Endothelial cell of umbilical vein (primary cell): ENCODE measurements at regions not wholly inside any gene's neighbourhood (a gene's known extent, or its start where the extent isn't known, plus 50 kb on each side); places are given as distances from the start of the nearest gene placed in this dataset.

Source experiments
- BruUV-seq: library from RNA; stranded (reverse); fragments of 400-500 nt; replicated peaks from 2 replicates; lab custom pipeline; 2021; lab: Mats Ljungman, UMichigan
- CTCF ChIA-PET: fragments of 300-600, 350-600 bp; sonication (Branson Sonifier 250); formaldehyde crosslinking; loops from one replicate; lab custom pipeline; 2021; ENCODE audit warnings: antibody characterized with exemption, inconsistent platforms; lab: Charles Lee
- POLR2A ChIA-PET: fragments of 300-600, 350-600 bp; sonication (Branson Sonifier 250); formaldehyde crosslinking; loops from one replicate; lab custom pipeline; 2021; ENCODE audit warnings: antibody characterized with exemption, inconsistent platforms; lab: Charles Lee
- DNase-seq: peaks from one replicate; pipeline ENCODE4 v3.0.0-alpha.2; 2011; ENCODE audit warnings: low read depth, low spot score
- FAIRE-seq: peaks from 2 replicates; lab custom pipeline; 2011; peaks lifted over from hg19 to GRCh38; lab: Jason Lieb, UNC
- H2AFZ ChIP-seq: 2 replicates; pipeline ENCODE4 v1.6.0; 2012; ENCODE audit warnings: low read depth, low read length, control low read depth, inconsistent platforms
- H3K27ac ChIP-seq: 2 replicates; pipeline ENCODE4 v1.5.1; 2011; ENCODE audit warnings: low read depth, mild to moderate bottlenecking, control low read depth, low read length, moderate library complexity; ENCODE audit not compliant: insufficient read depth
- H3K27me3 ChIP-seq, 2 experiments: 2 replicates each; pipeline versions ENCODE4 v1.6.0 to v1.6.1; 2011; ENCODE audit warnings: low read length in 2 of 2, mixed read lengths in 1 of 2; ENCODE audit not compliant: control insufficient read depth in 2 of 2, insufficient read depth in 2 of 2
- H3K36me3 ChIP-seq, 2 experiments: 2 replicates in 1 of 2; 3 replicates in 1 of 2; pipeline ENCODE4 v1.5.1; 2011; ENCODE audit warnings: low read length in 2 of 2, mild to moderate bottlenecking in 1 of 2, moderate library complexity in 1 of 2; ENCODE audit not compliant: control insufficient read depth in 2 of 2, insufficient read depth in 2 of 2; ENCODE audit errors: extremely low read depth in 1 of 2
- H3K4me1 ChIP-seq: 3 replicates; pipeline ENCODE4 v1.5.1; 2011; ENCODE audit warnings: mild to moderate bottlenecking, low read length; ENCODE audit not compliant: control insufficient read depth, insufficient read depth; ENCODE audit errors: extremely low read depth
- H3K4me2 ChIP-seq: 2 replicates; pipeline ENCODE4 v1.6.1; 2011; ENCODE audit warnings: low read length, control low read depth, mixed read lengths; ENCODE audit not compliant: insufficient read depth
- H3K4me3 ChIP-seq, 3 experiments: fragments of 200-600 bp in 1 of 3; sonication (generic), shearing (Covaris generic) in 1 of 3; replicated peaks in 1 of 3; 2 replicates each; pipeline ENCODE4 v1.5.1; 2011 to 2016; ENCODE audit warnings: control low read depth in 3 of 3, low read length in 3 of 3, mild to moderate bottlenecking in 2 of 3, inconsistent platforms in 1 of 3, low read depth in 1 of 3, moderate library complexity in 1 of 3; ENCODE audit not compliant: insufficient read depth in 1 of 3
- H3K79me2 ChIP-seq: 2 replicates; pipeline ENCODE4 v1.6.0; 2012; ENCODE audit warnings: low read length, inconsistent platforms; ENCODE audit not compliant: control insufficient read depth, insufficient read depth
- H3K9ac ChIP-seq: replicated peaks from 2 replicates; pipeline ENCODE3; 2011; ENCODE audit warnings: low read length, control low read depth; ENCODE audit not compliant: insufficient read depth; ENCODE audit errors: extremely low read depth
- H3K9me1 ChIP-seq: replicated peaks from 3 replicates; pipeline ENCODE4 v1.6.0; 2011; ENCODE audit warnings: mild to moderate bottlenecking, low read length; ENCODE audit not compliant: control insufficient read depth, insufficient read depth; ENCODE audit errors: extremely low read depth
- H3K9me3 ChIP-seq: replicated peaks from 2 replicates; pipeline ENCODE4 v1.5.1; 2012; ENCODE audit warnings: low read length, inconsistent platforms; ENCODE audit not compliant: control insufficient read depth, insufficient read depth
- H4K20me1 ChIP-seq: replicated peaks from 2 replicates; pipeline ENCODE3; 2011; ENCODE audit warnings: mild to moderate bottlenecking, low read length; ENCODE audit not compliant: control insufficient read depth, insufficient read depth; ENCODE audit errors: extremely low read depth
- CTCF ChIP-seq, 2 donors: IDR thresholded peaks; 1 replicate in 1 of 2; 2 replicates in 1 of 2; pipeline ENCODE4 v1.5.1; 2011; ENCODE audit warnings: low read length in 2 of 2, mild to moderate bottlenecking in 2 of 2, moderate library complexity in 2 of 2, control low read depth in 1 of 2, inconsistent platforms in 1 of 2, low read depth in 1 of 2; ENCODE audit not compliant: insufficient read depth in 1 of 2; ENCODE audit errors: extremely low read depth in 1 of 2
- EZH2 ChIP-seq: IDR thresholded peaks from 2 replicates; pipeline ENCODE4 v1.6.1; 2012; ENCODE audit warnings: borderline replicate concordance, low read depth, mild to moderate bottlenecking, moderate library complexity, low read length, inconsistent platforms; ENCODE audit not compliant: severe bottlenecking
- FOS ChIP-seq: IDR thresholded peaks from 2 replicates; pipeline ENCODE4 v1.6.1; 2011; ENCODE audit warnings: mild to moderate bottlenecking, low read length, moderate library complexity, borderline replicate concordance; ENCODE audit not compliant: insufficient read depth
- JUN ChIP-seq: IDR thresholded peaks from 2 replicates; pipeline ENCODE4 v1.6.1; 2011; ENCODE audit warnings: borderline replicate concordance, low read depth; ENCODE audit not compliant: insufficient read length, insufficient read depth
- MAX ChIP-seq: IDR thresholded peaks from 2 replicates; pipeline ENCODE4 v1.6.1; 2011; ENCODE audit not compliant: insufficient read depth, insufficient read length
- MYC ChIP-seq: IDR thresholded peaks from one replicate; pipeline ENCODE4 v1.6.1; 2011; ENCODE audit warnings: mild to moderate bottlenecking, low read depth, low read length
- POLR2A ChIP-seq: IDR thresholded peaks from 2 replicates; pipeline ENCODE4 v1.6.1; 2012; ENCODE audit warnings: low read depth, mild to moderate bottlenecking, control low read depth, low read length
- dilution Hi-C: fragments of 300-500 bp; cut with MboI; formaldehyde crosslinking; loops from one replicate; pipeline ENCODE4 v1.15.0; 2019; ENCODE audit warnings: low sequenced_read_pairs; ENCODE audit not compliant: extremely low pct_ligation_motif_present
- intact Hi-C: fragments of 100-400 bp; cut with micrococcal nuclease; formaldehyde crosslinking; loops from one replicate; pipeline ENCODE4 v1.10.0; 2022

GRCh38 chr7:34569975-34570699 lies 87.9 kb upstream of the NPSR1 start:
- CTCF ChIA-PET = no interaction called here
- Histone ChIP-seq H3K4me1 (no peaks in the 10 kb centered on the region), H3K4me3 (no peak overlapping the region), H3K4me2 (no peak overlapping the region), H3K9me1 (no peaks in the 10 kb centered on the region), H3K9me3 (no peaks in the 10 kb centered on the region), H4K20me1 (no peaks in the 10 kb centered on the region), H2AFZ (no peak overlapping the region), H3K27ac (no peak overlapping the region), H3K36me3 (no peaks in the 10 kb centered on the region), H3K27me3 (no peaks in the 10 kb centered on the region), H3K9ac (no peak overlapping the region), H3K79me2 (no peaks in the 10 kb centered on the region)
- intact Hi-C loops = no loop called here
- DNase-seq = no peak
- POLR2A ChIA-PET = no interaction called here
- dilution Hi-C loops = no loop called here
- BruUV-seq = no TSS peak
- no peak for FAIRE-seq
- TF ChIP-seq CTCF (IDR thresholded peaks at IDR 0.05; ENCODE audit: extremely low read depth in 1 of 2, insufficient read depth in 1 of 2, low read depth in 1 of 2, low read length in 2 of 2) (no peak), JUN (no peak), POLR2A (no peak), FOS (no peak), EZH2 (no peak), MAX (no peak), MYC (no peak)
